Nucleus accumbens (tissue), 56 donors: ENCODE measurements at regions not wholly inside any gene's neighbourhood (a gene's known extent, or its start where the extent isn't known, plus 50 kb on each side); places are given as distances from the start of the nearest gene placed in this dataset.

Source experiments
- DNase-seq, 56 donors: peaks; one replicate each; lab custom pipeline; 2025; lab: John Stamatoyannopoulos, UW

- no peak for DNase-seq
Measured at GRCh38 chr2:129722306-129723019, 257.0 kb upstream of the RAB6C start.

- DNase-seq, result no peak
Measured at GRCh38 chr2:129723277-129724020, 256.0 kb upstream of the RAB6C start.

DNA sequence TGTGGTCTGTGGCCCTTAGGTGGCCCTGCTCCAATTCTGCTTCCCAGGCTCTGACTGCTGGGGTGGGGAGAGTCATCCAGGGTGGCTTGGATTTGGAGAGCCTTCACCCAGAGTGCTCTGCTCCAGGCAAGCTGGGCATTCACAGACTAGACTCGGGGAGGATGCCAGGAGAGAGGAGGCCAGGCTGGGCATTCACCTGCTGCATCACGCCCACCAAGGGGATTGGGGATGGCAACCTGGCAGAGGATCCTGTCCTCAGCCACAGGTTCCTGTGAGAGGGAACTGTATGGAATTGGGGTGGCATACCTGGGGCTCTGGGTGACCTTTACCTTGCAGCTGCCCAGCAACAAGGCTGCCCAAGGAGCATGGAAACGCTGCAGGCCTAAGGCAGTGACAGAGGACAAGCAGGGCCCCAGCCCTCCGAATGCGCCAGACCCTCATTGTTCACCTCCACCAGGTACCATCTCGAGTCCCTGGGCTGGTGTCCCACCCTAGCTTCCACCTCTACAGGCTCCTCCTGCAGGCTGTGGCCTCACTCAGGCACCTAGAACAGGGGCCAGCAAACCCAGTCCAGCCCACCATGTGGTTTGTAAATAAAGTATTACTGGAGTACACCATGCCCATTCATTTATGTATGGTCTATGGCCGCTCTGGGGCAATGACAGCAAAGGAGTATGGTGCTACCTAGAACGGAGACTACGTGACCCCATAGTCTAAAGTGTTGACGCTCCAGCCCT is 255.3 kb upstream of the RAB6C start:
- no peak for DNase-seq

DNA sequence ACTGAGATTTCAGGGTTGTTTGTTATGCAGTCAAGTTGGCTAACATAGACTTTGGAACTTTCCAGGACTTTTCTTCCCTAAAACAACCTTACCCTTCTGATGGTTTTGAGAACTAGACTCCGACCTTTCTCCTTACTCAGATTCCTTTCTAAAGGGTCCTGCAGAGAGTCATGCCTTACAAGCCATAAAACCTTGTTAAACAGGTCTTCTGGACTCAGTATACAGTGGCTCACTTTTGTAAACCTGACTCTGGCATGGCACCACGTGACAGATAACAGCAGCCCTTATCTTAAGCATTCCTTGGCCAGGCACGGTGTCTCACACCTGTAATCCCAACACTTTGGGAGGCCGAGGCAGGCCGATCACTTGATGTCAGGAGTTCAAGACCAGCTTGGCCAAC is 253.2 kb upstream of the RAB6C start:
- DNase-seq, result no peak

DNA sequence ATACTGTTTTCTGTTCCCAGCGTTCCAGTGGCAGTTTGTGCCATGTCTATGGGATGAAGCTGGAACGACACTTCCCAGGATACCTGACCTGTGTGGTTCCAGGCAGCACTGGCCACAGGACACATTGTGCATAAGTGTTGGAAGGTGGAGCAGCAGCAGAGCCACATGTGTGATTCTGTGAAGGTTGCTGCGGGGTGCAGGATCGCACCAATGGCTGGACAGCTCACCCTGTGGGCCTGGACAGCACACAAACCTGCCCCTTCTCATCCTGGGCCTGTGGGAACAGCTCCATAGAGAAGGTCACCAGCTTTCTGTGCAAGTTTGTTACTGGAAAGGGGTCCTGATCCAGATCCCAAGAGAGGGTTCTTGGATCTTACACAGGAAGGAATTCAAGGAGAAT is 252.2 kb upstream of the RAB6C start:
- DNase-seq, result no peak

GRCh38 chr2:129728035-129728972 is 251.2 kb upstream of the RAB6C start:
- no peak for DNase-seq

GRCh38 chr2:129729011-129729410 is 250.5 kb upstream of the RAB6C start:
- no peak for DNase-seq

DNA sequence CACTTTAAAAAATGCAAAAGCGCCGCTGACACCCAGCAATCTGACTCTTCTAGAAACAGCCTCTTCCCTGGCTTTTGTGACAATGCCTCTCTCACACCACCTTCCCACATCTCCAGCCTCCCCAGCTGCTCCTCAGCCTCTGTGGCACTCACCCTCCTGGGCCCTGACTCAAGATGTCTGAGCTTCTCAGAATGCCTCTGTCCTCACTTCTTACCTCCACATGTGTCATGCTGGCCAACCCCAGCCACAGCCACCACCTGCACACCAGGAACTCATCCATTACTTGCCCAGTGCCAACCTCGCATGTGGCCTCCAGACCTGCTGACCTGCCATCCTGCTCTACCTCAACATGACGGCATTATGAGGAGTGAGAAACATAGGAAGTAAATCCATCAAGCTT is 249.8 kb upstream of the RAB6C start:
- no peak for DNase-seq

- DNase-seq, result no peak
Measured at GRCh38 chr2:129730979-129731378, 248.5 kb upstream of the RAB6C start.

GRCh38 chr2:129731907-129732629 is 247.4 kb upstream of the RAB6C start:
- no peak for DNase-seq

DNA sequence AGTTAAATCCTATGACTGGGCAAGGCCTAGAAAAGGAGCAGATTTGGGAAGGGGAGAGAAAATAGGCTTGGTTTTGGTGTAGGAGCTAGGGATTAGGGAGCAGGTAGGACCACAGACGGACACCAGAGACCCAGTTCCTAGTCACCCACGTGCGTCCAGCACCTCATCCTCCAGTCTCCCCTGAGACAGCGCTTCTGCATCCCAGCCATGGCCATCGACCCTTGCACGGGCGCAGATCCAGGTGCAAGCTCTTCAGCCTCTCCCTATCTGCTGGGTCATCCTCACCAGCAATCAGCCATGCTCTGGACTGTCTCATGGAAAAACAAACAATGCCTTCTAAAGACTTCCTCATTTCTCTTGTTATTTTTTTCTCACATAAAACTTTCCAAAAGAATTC is 246.8 kb upstream of the RAB6C start:
- DNase-seq, result no peak

GRCh38 chr2:129733041-129733440 is 246.4 kb upstream of the RAB6C start:
- no peak for DNase-seq

- no peak for DNase-seq
Measured at GRCh38 chr2:129733579-129733978, 245.9 kb upstream of the RAB6C start.

GRCh38 chr2:129734343-129735034 is 245.0 kb upstream of the RAB6C start:
- DNase-seq, result no peak

- no peak for DNase-seq
Measured at GRCh38 chr2:129735576-129735975, 243.9 kb upstream of the RAB6C start.

DNA sequence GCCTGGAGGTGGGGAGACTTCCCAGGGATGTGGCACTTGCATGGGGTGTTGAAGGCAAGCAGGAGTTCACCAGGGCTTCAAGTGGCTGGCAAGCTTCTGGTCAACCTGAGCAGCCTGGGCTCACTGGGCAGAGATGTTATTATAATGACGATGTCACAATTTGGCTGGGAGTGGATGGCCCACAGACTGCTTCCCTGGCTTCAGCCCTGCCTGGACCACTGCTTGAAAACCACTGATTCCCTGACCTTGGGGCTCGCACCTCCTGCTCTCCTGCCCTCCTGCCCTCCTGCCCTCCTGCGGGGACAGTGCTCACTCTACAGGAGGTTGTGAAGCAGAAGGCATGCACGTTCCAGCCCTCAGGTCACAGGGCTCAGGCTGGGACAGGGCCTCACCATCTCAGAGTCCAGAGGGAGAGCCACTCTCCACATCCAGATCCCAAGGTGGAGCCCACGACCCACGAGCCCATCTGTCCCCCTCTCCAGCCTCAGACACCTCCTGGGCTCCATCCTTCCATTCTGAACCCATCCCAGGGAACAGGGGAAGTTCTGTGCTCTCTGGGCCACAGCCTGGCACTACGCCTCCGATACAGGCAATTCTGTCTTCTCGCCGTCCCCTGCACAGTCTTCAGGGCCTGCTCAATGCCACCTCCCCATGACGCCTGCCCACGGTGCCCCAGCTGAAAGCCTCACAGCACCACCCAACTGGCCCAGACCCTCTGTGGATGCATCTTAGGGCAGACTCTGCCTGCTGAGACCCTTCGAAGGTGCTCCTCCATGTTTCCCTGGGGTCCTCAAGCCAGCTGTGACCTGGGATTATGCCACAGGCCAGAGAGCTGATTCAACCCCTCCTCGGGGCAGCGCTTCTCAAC is 241.6 kb upstream of the RAB6C start:
- DNase-seq, result no peak

- DNase-seq, result no peak
Measured at GRCh38 chr2:129738799-129739198, 240.7 kb upstream of the RAB6C start.

DNA sequence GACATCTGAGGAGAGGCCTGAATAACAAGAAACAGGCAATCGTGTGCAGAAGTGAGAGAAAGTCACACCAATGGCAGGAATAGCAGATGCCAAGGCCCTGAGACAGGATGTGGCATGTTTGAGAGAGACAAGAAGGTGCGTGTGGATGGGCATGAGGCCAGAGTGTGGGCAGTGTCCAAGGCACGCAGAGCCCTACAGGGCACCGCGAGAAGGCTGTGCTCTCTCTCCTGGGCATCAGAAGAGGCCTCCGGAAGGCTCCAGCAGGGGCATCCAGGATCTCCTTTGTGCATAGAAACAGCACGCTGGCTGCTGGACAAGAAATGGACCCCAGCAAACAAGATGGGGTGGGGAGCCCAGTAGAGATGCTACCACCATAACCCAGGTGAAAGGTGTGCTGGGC is 239.0 kb upstream of the RAB6C start:
- DNase-seq, result no peak
